ENCODE measurements at regions not wholly inside any gene's neighbourhood (a gene's known extent, or its start where the extent isn't known, plus 50 kb on each side); places are given as distances from the start of the nearest gene placed in this dataset.

DNA sequence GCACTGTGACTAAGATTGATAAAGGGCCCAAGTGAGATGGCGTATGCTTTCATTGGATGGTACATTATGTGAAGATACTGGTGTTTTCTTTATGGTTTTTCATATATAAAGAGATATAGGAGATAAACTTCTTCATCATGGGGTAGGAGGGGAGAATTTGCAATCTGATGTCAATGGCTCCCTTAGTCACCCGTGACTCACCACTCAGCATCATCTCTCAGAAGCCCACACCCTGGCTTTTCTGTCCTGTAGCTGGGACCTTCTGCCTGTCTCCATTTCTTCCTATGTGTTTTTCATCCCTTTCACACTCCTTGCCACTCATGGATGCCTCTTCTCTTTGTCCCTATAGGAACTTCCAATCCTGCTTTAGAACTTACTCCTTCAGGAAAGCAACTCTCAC lies 114.3 kb upstream of the SEMA6D start:
- Histone ChIP-seq H3K79me2 (ENCODE audit: insufficient read depth, low read length) (no peaks in the 10 kb centered on the region), H3K9me3 (ENCODE audit: control insufficient read depth in 1 of 2, insufficient read depth in 1 of 2, low read depth in 1 of 2, low read length in 2 of 2) (peaks cover 17 to 38% of the 10 kb centered on the region in 2 experiments; a peak in 2 of 4 replicates), H3K36me3 (ENCODE audit: control insufficient read depth in 1 of 2, insufficient read depth in 2 of 2, low read length in 2 of 2) (no peaks in the 10 kb centered on the region), H3K27me3 (ENCODE audit: insufficient read depth, low read length) (no peaks in the 10 kb centered on the region), H3K4me3 (replicated peaks in 1 of 2; ENCODE audit: low read depth in 1 of 2, low read length in 2 of 2) (no peak overlapping the region), H3K4me1 (ENCODE audit: control insufficient read depth in 1 of 2, insufficient read depth in 2 of 2, low read length in 2 of 2) (no peaks in the 10 kb centered on the region), H3K27ac (ENCODE audit: low read depth, low read length) (no peak overlapping the region), H3K9me2 (ENCODE audit: insufficient read depth) (no peaks in the 10 kb centered on the region), H2AFZ (ENCODE audit: low read depth, low read length, poor library complexity, severe bottlenecking) (no peak overlapping the region), H3K4me2 (ENCODE audit: low read length) (no peak overlapping the region), H4K20me1 (ENCODE audit: insufficient read depth) (no peaks in the 10 kb centered on the region), H3K9ac (ENCODE audit: low read length) (no peak overlapping the region)
- DNase-seq (ENCODE audit: low read depth, low spot score): no peak
- RAD21 ChIA-PET (ENCODE audit: low non-redundant PET in 1 of 2, low total read pairs in 2 of 2, uncharacterized antibody in 2 of 2, unreplicated experiment in 2 of 2): no interaction called here
- CTCF ChIA-PET: no interaction called here
- intact Hi-C loops (cut with micrococcal nuclease): no loop called here
- TF ChIP-seq SP1 (IDR thresholded peaks at IDR 0.05; ENCODE audit: low read depth): no peak
- no peak for TF ChIP-seq SIN3A (IDR thresholded peaks at IDR 0.05; ENCODE audit: low read depth)
- no peak for TF ChIP-seq RAD21 (IDR thresholded peaks at IDR 0.05; ENCODE audit: low read depth)
- TF ChIP-seq CTCF (IDR thresholded peaks at IDR 0.05 in 2 of 3, conservative IDR thresholded peaks at IDR 0.05 in 1 of 3; ENCODE audit: borderline replicate concordance in 1 of 3, insufficient read depth in 1 of 3, low read depth in 2 of 3, low read length in 2 of 3): no peak
- no peak for TF ChIP-seq ATF3 (IDR thresholded peaks at IDR 0.05)
- no peak for TF ChIP-seq JUND (IDR thresholded peaks at IDR 0.05)
- POLR2A ChIA-PET: no interaction called here
- ATAC-seq: no peak
- BruUV-seq (replicated peaks): no TSS peak

DNA sequence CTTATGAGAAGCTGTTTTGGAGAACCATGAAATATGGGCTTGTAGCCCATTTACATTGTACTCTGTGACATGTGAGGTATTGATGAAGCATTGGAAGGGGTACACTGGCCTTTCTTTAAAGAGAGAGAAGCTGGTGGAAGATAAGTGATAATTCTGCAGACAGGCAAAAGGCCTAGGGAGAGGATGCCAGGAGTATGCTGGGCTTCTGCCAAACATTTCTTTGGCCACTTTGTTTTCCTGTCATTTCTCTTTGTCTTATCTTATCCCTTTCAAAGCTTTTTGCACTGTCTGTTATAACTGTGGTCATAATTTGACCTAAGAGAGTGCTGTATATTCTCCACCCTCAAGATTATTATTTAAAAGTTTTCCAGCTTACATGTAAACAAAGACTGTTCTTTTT lies 109.6 kb upstream of the SEMA6D start:
- ATAC-seq (no peak), DNase-seq (ENCODE audit: low read depth, low spot score) (no peak)
- H3K4me1 ChIP-seq (ENCODE audit: control insufficient read depth in 1 of 2, insufficient read depth in 2 of 2, low read length in 2 of 2): no peaks in the 10 kb centered on the region
- no peak overlapping the region for H2AFZ ChIP-seq (ENCODE audit: low read depth, low read length, poor library complexity, severe bottlenecking)
- intact Hi-C loops (cut with micrococcal nuclease): no loop called here
- H3K36me3 ChIP-seq (ENCODE audit: control insufficient read depth in 1 of 2, insufficient read depth in 2 of 2, low read length in 2 of 2): no peaks in the 10 kb centered on the region
- H3K27ac ChIP-seq (ENCODE audit: low read depth, low read length): no peak overlapping the region
- H4K20me1 ChIP-seq (ENCODE audit: insufficient read depth): no peaks in the 10 kb centered on the region
- BruUV-seq (replicated peaks): no TSS peak
- ChIA-PET POLR2A (no interaction called here), RAD21 (ENCODE audit: low non-redundant PET in 1 of 2, low total read pairs in 2 of 2, uncharacterized antibody in 2 of 2, unreplicated experiment in 2 of 2) (no interaction called here), CTCF (no interaction called here)
- H3K9ac ChIP-seq (ENCODE audit: low read length): no peak overlapping the region
- H3K9me3 ChIP-seq (ENCODE audit: control insufficient read depth in 1 of 2, insufficient read depth in 1 of 2, low read depth in 1 of 2, low read length in 2 of 2): peaks cover 8 to 27% of the 10 kb centered on the region in 2 experiments; a peak in 2 of 4 replicates
- no peaks in the 10 kb centered on the region for H3K27me3 ChIP-seq (ENCODE audit: insufficient read depth, low read length)
- H3K4me3 ChIP-seq (replicated peaks in 1 of 2; ENCODE audit: low read depth in 1 of 2, low read length in 2 of 2): no peak overlapping the region
- H3K9me2 ChIP-seq (ENCODE audit: insufficient read depth): no peaks in the 10 kb centered on the region
- H3K79me2 ChIP-seq (ENCODE audit: insufficient read depth, low read length): no peaks in the 10 kb centered on the region
- no peak overlapping the region for H3K4me2 ChIP-seq (ENCODE audit: low read length)
- no peak for TF ChIP-seq SIN3A (IDR thresholded peaks at IDR 0.05; ENCODE audit: low read depth)
- no peak for TF ChIP-seq EZH2 (IDR thresholded peaks at IDR 0.05)
- TF ChIP-seq CEBPB (IDR thresholded peaks at IDR 0.05; ENCODE audit: low read depth): no peak
- TF ChIP-seq SRF (IDR thresholded peaks at IDR 0.05; ENCODE audit: low read depth): no peak
- no peak for TF ChIP-seq ZBTB33 (IDR thresholded peaks at IDR 0.05; ENCODE audit: extremely low read depth, insufficient replicate concordance, low read length)
- TF ChIP-seq EGR1 (IDR thresholded peaks at IDR 0.05; ENCODE audit: low read depth): no peak
- no peak for TF ChIP-seq POLR2AphosphoS5 (IDR thresholded peaks at IDR 0.05; ENCODE audit: low read depth, low read length)
- no peak for TF ChIP-seq ZFX (IDR thresholded peaks at IDR 0.05)
- no peak for TF ChIP-seq MAX (IDR thresholded peaks at IDR 0.05)
- no peak for TF ChIP-seq YY1 (IDR thresholded peaks at IDR 0.05; ENCODE audit: extremely low read depth, insufficient replicate concordance, low read depth, low read length)
- TF ChIP-seq EZH2phosphoT487 (IDR thresholded peaks at IDR 0.05; ENCODE audit: borderline replicate concordance): no peak

All from HCT116 (cell line).